ENCODE measurements at regions not wholly inside any gene's neighbourhood (a gene's known extent, or its start where the extent isn't known, plus 50 kb on each side); places are given as distances from the start of the nearest gene placed in this dataset.

DNA sequence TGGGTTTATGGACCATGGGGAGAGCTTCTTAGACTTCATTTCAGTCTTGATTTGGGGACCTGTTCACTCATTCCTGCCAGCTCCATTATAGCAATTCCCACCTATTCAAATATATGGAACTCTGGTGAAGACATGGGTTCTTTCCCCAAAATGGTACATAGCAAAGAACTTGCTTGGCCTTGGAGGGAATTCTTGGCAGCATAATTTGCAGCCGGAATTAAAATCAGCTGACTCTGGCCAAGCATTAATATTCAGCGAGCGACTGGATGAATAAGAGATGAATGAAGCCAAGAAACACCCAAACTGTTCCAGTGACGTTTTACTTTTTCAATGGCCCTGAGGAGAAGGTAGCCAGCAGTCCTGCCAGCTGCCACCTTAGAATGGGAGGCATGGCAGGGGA lies 88.4 kb upstream of the SOX1 start:
- TF ChIP-seq, protein P1, sequence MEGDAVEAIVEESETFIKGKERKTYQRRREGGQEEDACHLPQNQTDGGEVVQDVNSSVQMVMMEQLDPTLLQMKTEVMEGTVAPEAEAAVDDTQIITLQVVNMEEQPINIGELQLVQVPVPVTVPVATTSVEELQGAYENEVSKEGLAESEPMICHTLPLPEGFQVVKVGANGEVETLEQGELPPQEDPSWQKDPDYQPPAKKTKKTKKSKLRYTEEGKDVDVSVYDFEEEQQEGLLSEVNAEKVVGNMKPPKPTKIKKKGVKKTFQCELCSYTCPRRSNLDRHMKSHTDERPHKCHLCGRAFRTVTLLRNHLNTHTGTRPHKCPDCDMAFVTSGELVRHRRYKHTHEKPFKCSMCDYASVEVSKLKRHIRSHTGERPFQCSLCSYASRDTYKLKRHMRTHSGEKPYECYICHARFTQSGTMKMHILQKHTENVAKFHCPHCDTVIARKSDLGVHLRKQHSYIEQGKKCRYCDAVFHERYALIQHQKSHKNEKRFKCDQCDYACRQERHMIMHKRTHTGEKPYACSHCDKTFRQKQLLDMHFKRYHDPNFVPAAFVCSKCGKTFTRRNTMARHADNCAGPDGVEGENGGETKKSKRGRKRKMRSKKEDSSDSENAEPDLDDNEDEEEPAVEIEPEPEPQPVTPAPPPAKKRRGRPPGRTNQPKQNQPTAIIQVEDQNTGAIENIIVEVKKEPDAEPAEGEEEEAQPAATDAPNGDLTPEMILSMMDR (IDR thresholded peaks at IDR 0.05; ENCODE audit: low read depth, low read length, missing input control) = no peak
- no peak for TF ChIP-seq GABPA (IDR thresholded peaks at IDR 0.05 in 1 of 2, conservative IDR thresholded peaks at IDR 0.05 in 1 of 2)
- TF ChIP-seq TAF1 (conservative IDR thresholded peaks at IDR 0.05) = no peak
- TF ChIP-seq, protein P2, sequence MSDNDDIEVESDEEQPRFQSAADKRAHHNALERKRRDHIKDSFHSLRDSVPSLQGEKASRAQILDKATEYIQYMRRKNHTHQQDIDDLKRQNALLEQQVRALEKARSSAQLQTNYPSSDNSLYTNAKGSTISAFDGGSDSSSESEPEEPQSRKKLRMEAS (IDR thresholded peaks at IDR 0.05) = no peak
- TF ChIP-seq RAD21 (IDR thresholded peaks at IDR 0.05) = no peak
- TF ChIP-seq SP1 (IDR thresholded peaks at IDR 0.05) = no peak
- TF ChIP-seq YY1 (IDR thresholded peaks at IDR 0.05) = no peak
- TF ChIP-seq, protein P3, sequence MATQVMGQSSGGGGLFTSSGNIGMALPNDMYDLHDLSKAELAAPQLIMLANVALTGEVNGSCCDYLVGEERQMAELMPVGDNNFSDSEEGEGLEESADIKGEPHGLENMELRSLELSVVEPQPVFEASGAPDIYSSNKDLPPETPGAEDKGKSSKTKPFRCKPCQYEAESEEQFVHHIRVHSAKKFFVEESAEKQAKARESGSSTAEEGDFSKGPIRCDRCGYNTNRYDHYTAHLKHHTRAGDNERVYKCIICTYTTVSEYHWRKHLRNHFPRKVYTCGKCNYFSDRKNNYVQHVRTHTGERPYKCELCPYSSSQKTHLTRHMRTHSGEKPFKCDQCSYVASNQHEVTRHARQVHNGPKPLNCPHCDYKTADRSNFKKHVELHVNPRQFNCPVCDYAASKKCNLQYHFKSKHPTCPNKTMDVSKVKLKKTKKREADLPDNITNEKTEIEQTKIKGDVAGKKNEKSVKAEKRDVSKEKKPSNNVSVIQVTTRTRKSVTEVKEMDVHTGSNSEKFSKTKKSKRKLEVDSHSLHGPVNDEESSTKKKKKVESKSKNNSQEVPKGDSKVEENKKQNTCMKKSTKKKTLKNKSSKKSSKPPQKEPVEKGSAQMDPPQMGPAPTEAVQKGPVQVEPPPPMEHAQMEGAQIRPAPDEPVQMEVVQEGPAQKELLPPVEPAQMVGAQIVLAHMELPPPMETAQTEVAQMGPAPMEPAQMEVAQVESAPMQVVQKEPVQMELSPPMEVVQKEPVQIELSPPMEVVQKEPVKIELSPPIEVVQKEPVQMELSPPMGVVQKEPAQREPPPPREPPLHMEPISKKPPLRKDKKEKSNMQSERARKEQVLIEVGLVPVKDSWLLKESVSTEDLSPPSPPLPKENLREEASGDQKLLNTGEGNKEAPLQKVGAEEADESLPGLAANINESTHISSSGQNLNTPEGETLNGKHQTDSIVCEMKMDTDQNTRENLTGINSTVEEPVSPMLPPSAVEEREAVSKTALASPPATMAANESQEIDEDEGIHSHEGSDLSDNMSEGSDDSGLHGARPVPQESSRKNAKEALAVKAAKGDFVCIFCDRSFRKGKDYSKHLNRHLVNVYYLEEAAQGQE (IDR thresholded peaks at IDR 0.05) = no peak
- no peak for TF ChIP-seq JUND (IDR thresholded peaks at IDR 0.05)
- TF ChIP-seq RXRA (IDR thresholded peaks at IDR 0.05) = no peak
- TF ChIP-seq EGR1 (IDR thresholded peaks at IDR 0.05; ENCODE audit: low read depth in 2 of 2) = no peak
- TF ChIP-seq HNF4A (conservative IDR thresholded peaks at IDR 0.05) = no peak
- TF ChIP-seq FOXA1 (IDR thresholded peaks at IDR 0.05) = no peak
- TF ChIP-seq, protein P4, sequence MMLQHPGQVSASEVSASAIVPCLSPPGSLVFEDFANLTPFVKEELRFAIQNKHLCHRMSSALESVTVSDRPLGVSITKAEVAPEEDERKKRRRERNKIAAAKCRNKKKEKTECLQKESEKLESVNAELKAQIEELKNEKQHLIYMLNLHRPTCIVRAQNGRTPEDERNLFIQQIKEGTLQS (IDR thresholded peaks at IDR 0.05) = no peak

Data from liver (tissue), 3 donors.